Parathyroid adenoma (tissue), 2 donors: ENCODE measurements at regions not wholly inside any gene's neighbourhood (a gene's known extent, or its start where the extent isn't known, plus 50 kb on each side); places are given as distances from the start of the nearest gene placed in this dataset.

Source experiments
- H2AFZ ChIP-seq: fragments of 300-600 bp; sonication (generic); one replicate; pipeline ENCODE4 v1.7.0; 2017; ENCODE audit warnings: antibody characterized with exemption, mild to moderate bottlenecking
- H3K27ac ChIP-seq: fragments of 300-600 bp; sonication (generic); one replicate; pipeline ENCODE4 v1.7.0; 2017
- H3K27me3 ChIP-seq: fragments of 300-600 bp; sonication (generic); one replicate; pipeline ENCODE4 v1.7.0; 2017; ENCODE audit warnings: low read length; ENCODE audit not compliant: control insufficient read depth, insufficient read depth
- H3K36me3 ChIP-seq: fragments of 300-600 bp; sonication (generic); one replicate; pipeline ENCODE4 v1.7.0; 2017; ENCODE audit warnings: low read length; ENCODE audit not compliant: control insufficient read depth, insufficient read depth
- H3K4me1 ChIP-seq: fragments of 300-600 bp; sonication (generic); one replicate; pipeline ENCODE4 v1.7.0; 2017; ENCODE audit warnings: control low read depth
- H3K4me2 ChIP-seq: fragments of 300-600 bp; sonication (generic); one replicate; pipeline ENCODE4 v1.7.0; 2017; ENCODE audit warnings: low read length
- H3K4me3 ChIP-seq: fragments of 300-600 bp; sonication (generic); one replicate; pipeline ENCODE4 v1.7.0; 2017; ENCODE audit warnings: low read depth, low read length
- H3K79me2 ChIP-seq: fragments of 300-600 bp; sonication (generic); one replicate; pipeline ENCODE4 v1.7.0; 2017; ENCODE audit warnings: control low read depth
- H3K9ac ChIP-seq: fragments of 300-600 bp; sonication (generic); one replicate; pipeline ENCODE4 v1.7.0; 2017; ENCODE audit warnings: mild to moderate bottlenecking
- H3K9me3 ChIP-seq: fragments of 300-600 bp; sonication (generic); one replicate; pipeline ENCODE4 v1.7.0; 2017; ENCODE audit warnings: low read length; ENCODE audit not compliant: control insufficient read depth
- CTCF ChIP-seq: fragments of 300-600 bp; sonication (generic); IDR thresholded peaks from one replicate; pipeline ENCODE4 v1.7.0; 2017; ENCODE audit warnings: antibody characterized with exemption, mild to moderate bottlenecking
- donor health status: primary hyperparathyroidism.

- Histone ChIP-seq H3K79me2 (no peaks in the 10 kb centered on the region), H3K27me3 (no peaks in the 10 kb centered on the region), H3K4me1 (no peaks in the 10 kb centered on the region), H3K9me3 (no peaks in the 10 kb centered on the region), H3K9ac (no peak overlapping the region), H3K4me3 (no peak overlapping the region), H2AFZ (no peak overlapping the region), H3K36me3 (no peaks in the 10 kb centered on the region), H3K27ac (no peak overlapping the region), H3K4me2 (no peak overlapping the region)
- no peak for TF ChIP-seq CTCF
Observed at GRCh38 chr13:61358599-61358998, 57.0 kb downstream of the PCDH20 start.

- H3K9ac ChIP-seq: no peak overlapping the region
- no peak overlapping the region for H2AFZ ChIP-seq
- no peaks in the 10 kb centered on the region for H3K36me3 ChIP-seq
- no peaks in the 10 kb centered on the region for H3K9me3 ChIP-seq
- no peak overlapping the region for H3K27ac ChIP-seq
- TF ChIP-seq CTCF: no peak
- H3K4me3 ChIP-seq: no peak overlapping the region
- H3K4me2 ChIP-seq: no peak overlapping the region
- no peaks in the 10 kb centered on the region for H3K4me1 ChIP-seq
- no peaks in the 10 kb centered on the region for H3K27me3 ChIP-seq
- no peaks in the 10 kb centered on the region for H3K79me2 ChIP-seq
Observed at GRCh38 chr13:61350341-61350740, 65.3 kb downstream of the PCDH20 start.

- Histone ChIP-seq H3K27me3 (no peaks in the 10 kb centered on the region), H3K4me3 (no peak overlapping the region), H3K27ac (no peak overlapping the region), H3K4me1 (no peaks in the 10 kb centered on the region), H3K9ac (no peak overlapping the region), H2AFZ (no peak overlapping the region), H3K79me2 (no peaks in the 10 kb centered on the region), H3K36me3 (no peaks in the 10 kb centered on the region), H3K9me3 (no peaks in the 10 kb centered on the region), H3K4me2 (no peak overlapping the region)
- no peak for TF ChIP-seq CTCF
Observed at GRCh38 chr13:61339054-61339621, 76.5 kb downstream of the PCDH20 start.

- no peaks in the 10 kb centered on the region for H3K27me3 ChIP-seq
- H3K4me2 ChIP-seq: no peak overlapping the region
- H3K79me2 ChIP-seq: no peaks in the 10 kb centered on the region
- no peak overlapping the region for H3K9ac ChIP-seq
- TF ChIP-seq CTCF: no peak
- no peaks in the 10 kb centered on the region for H3K36me3 ChIP-seq
- no peak overlapping the region for H2AFZ ChIP-seq
- no peaks in the 10 kb centered on the region for H3K9me3 ChIP-seq
- H3K27ac ChIP-seq: no peak overlapping the region
- H3K4me3 ChIP-seq: no peak overlapping the region
- no peaks in the 10 kb centered on the region for H3K4me1 ChIP-seq
Observed at GRCh38 chr13:61316647-61317046, 99.0 kb downstream of the PCDH20 start.

- no peak for TF ChIP-seq CTCF
Observed at GRCh38 chr13:61294467-61295191, 121.0 kb downstream of the PCDH20 start.

More at GRCh38 chr13:61294467-61295191, 121.0 kb downstream of the PCDH20 start:
- Histone ChIP-seq H3K9ac (no peak overlapping the region), H3K4me2 (no peak overlapping the region), H3K4me1 (no peaks in the 10 kb centered on the region), H3K79me2 (no peaks in the 10 kb centered on the region), H3K27me3 (no peaks in the 10 kb centered on the region), H3K27ac (no peak overlapping the region), H3K36me3 (no peaks in the 10 kb centered on the region), H3K4me3 (no peak overlapping the region), H2AFZ (no peak overlapping the region), H3K9me3 (no peaks in the 10 kb centered on the region)
